T-helper 2 cell treated with Interferon-gamma antibody and Interleukin-4, amounts not matched to agents 5 μg/mL and 100 μg/mL, for 36 hours (primary cell): ENCODE measurements at regions not wholly inside any gene's neighbourhood (a gene's known extent, or its start where the extent isn't known, plus 50 kb on each side); places are given as distances from the start of the nearest gene placed in this dataset.

Experiments used
- DNase-seq: peaks from one replicate; pipeline ENCODE4 v3.0.0; 2021; ENCODE audit warnings: low spot score
- H3K27ac Mint-ChIP-seq: one replicate; pipeline ENCODE4 v1.8.0; 2021; ENCODE audit warnings: mild to moderate bottlenecking, mixed read lengths
- H3K27me3 Mint-ChIP-seq: one replicate; pipeline ENCODE4 v1.8.0; 2021; ENCODE audit warnings: low read depth, mixed read lengths
- H3K36me3 Mint-ChIP-seq: one replicate; pipeline ENCODE4 v1.8.0; 2021; ENCODE audit warnings: low read depth, mixed read lengths
- H3K4me1 Mint-ChIP-seq: one replicate; pipeline ENCODE4 v1.8.0; 2021; ENCODE audit warnings: low read depth, mixed read lengths
- H3K4me3 Mint-ChIP-seq: one replicate; pipeline ENCODE4 v1.8.0; 2022; ENCODE audit warnings: mild to moderate bottlenecking, moderate library complexity, mixed read lengths
- H3K9me3 Mint-ChIP-seq: one replicate; pipeline ENCODE4 v1.8.0; 2021; ENCODE audit warnings: mixed read lengths

DNA sequence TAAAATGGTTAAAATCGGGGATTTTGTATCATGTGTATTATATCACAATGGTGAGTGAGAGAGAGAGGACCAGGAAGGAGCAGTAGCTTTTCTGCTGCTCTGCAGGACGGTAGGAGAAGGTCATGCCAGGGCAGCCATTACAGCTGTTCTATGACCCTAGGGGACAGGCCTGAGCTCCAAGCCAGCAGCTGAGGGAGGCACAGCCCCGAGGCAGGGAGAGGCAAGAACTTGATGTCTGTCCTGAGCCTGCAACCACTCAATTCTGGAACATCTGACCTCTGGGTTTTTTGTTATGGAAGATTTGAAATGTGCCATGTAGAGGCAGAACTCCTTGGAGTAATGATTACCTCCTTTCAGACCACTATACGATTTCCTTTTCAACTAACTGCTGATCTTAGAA, 135.8 kb upstream of the SH3BP4 start:
- Mint-ChIP-seq H3K36me3 (no peaks in the 10 kb centered on the region), H3K4me1 (no peaks in the 10 kb centered on the region), H3K27ac (no peak overlapping the region), H3K9me3 (no peaks in the 10 kb centered on the region), H3K4me3 (no peak overlapping the region), H3K27me3 (peaks cover 3% of the 10 kb centered on the region)
- DNase-seq: no peak

DNA sequence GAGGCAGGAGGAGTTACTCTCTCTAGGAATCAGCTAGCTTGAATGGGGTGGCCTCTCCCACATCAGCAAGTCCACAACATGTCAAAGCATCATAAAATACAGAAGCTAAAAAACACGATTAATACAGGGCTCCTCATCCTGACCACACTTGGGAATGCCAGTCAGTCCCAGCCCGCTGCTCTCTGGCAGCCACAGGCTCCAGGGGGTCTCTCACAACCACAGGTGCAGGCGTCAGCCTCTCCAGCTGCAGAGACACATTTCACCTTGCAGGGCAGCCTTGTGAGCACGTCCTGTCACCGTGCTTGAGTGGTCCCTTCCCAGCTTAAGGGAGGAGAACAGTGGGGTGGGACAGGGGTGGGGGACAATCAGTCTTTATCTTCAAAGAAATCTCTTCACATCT, 137.4 kb upstream of the SH3BP4 start:
- Mint-ChIP-seq H3K9me3 (no peaks in the 10 kb centered on the region), H3K4me1 (no peaks in the 10 kb centered on the region), H3K36me3 (no peaks in the 10 kb centered on the region), H3K27ac (no peak overlapping the region), H3K27me3 (peaks cover 6% of the 10 kb centered on the region), H3K4me3 (no peak overlapping the region)
- no peak for DNase-seq

DNA sequence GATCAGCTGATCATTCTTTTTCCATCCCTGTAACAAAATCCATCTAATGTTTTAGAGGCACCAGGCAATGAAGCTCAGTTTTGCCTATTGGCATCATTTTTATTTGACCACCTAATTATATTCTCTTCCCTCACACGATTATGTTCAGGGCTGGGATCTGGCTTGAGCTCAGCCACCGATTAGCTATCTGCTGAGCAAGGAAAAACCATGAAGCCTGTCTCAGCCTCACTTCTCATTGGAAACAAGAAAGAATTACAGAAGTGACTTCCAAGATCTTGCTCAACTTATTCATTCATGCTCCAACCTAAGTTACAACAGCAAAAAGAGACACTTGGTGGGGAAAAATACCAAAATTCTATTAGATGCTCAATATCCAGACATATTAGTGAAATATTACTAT, 139.0 kb upstream of the SH3BP4 start:
- Mint-ChIP-seq H3K4me1 (no peaks in the 10 kb centered on the region), H3K36me3 (no peaks in the 10 kb centered on the region), H3K4me3 (no peak overlapping the region), H3K27ac (no peak overlapping the region), H3K27me3 (peaks cover 6% of the 10 kb centered on the region), H3K9me3 (no peaks in the 10 kb centered on the region)
- no peak for DNase-seq

DNA sequence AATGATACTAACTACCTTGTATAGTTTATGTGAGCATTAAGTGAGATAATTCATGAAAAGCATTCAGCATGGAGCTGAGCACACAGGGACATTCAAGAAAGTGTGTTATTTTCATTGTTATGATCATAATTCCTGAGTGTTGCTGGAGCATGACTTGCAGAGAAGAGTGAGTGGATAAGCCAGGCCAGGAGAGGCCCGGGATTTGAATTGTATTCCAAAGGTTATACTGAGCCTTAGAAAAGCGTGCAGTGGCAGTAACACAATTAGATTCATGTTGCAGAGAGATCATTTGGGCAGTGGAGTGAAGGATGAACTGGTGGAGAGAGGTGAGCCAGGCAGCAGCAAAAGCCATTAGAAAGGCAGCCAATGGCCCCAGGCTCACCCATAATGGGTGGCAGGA, 142.9 kb upstream of the SH3BP4 start:
- no peak overlapping the region for H3K27ac Mint-ChIP-seq

DNA sequence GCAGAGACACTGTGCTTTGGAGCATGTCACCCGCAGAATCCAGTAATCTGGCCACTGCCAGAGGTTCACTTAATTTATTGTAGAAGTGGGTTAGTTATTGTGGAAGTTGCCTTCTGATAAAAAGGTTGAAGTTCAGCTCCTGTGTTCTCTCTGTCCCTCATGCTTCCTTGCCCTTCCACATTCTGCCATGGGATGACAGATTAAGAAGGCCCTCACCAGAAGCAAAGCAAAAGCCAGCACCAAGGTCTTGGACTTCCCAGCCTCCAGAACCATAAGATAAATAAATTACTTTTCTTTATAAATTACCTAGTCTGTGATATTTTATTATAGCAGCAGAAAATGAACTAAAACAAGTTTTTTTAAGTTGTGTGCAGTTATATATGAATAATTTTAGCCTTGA, 145.0 kb upstream of the SH3BP4 start:
- Mint-ChIP-seq H3K4me1 (no peaks in the 10 kb centered on the region), H3K36me3 (no peaks in the 10 kb centered on the region), H3K27ac (no peak overlapping the region), H3K4me3 (no peak overlapping the region), H3K27me3 (peaks cover 10% of the 10 kb centered on the region), H3K9me3 (no peaks in the 10 kb centered on the region)
- DNase-seq: no peak

More for the DNA sequence above, 142.9 kb upstream of the SH3BP4 start:
- no peak for DNase-seq
- Mint-ChIP-seq H3K36me3 (no peaks in the 10 kb centered on the region), H3K4me3 (no peak overlapping the region), H3K27me3 (peaks cover 12% of the 10 kb centered on the region), H3K9me3 (no peaks in the 10 kb centered on the region), H3K4me1 (no peaks in the 10 kb centered on the region)

DNA sequence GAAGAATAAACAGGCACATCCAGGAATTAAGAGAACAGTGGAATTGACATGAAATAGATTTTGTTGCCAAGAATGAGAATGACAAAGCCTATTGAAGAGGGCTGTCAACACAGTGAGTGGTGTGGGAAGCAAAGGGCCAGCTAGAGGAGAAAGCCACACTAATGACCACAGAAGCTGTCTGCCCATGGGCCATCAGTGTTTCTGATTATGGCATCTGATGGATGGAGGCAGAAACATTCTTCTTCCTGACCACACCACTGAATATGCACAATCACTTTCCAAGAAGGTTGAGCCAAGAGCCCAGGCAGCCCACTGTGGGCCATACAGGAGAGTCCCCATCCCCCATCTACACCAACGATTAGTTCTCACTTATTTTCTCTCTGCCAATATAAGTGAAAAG, 146.0 kb upstream of the SH3BP4 start:
- DNase-seq: no peak
- no peaks in the 10 kb centered on the region for H3K4me1 Mint-ChIP-seq
- peaks cover 10% of the 10 kb centered on the region for H3K27me3 Mint-ChIP-seq
- no peaks in the 10 kb centered on the region for H3K9me3 Mint-ChIP-seq
- no peaks in the 10 kb centered on the region for H3K36me3 Mint-ChIP-seq
- H3K4me3 Mint-ChIP-seq: no peak overlapping the region
- H3K27ac Mint-ChIP-seq: no peak overlapping the region

DNA sequence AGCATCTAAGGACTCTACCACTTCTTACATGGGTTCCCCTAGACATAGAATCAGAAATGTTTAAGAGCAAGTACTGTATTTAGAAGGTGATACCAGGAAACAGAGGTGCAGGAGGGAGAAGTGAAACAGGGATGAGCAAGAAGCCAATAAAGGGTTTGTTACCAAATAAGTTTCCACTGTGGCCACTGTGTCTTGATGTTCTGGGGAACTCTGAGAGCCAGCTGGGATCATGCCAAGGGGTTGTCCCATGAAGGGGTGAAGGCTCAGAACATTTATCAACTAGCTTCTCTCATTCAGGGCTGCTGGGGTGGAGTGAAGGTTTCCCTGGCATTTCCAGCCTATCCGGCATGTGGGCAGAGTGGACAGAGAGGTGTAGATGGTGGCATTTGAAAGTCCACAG, 147.1 kb upstream of the SH3BP4 start:
- Mint-ChIP-seq H3K27me3 (peaks cover 6% of the 10 kb centered on the region), H3K4me3 (no peak overlapping the region), H3K36me3 (no peaks in the 10 kb centered on the region), H3K9me3 (no peaks in the 10 kb centered on the region), H3K27ac (no peak overlapping the region), H3K4me1 (no peaks in the 10 kb centered on the region)
- no peak for DNase-seq

DNA sequence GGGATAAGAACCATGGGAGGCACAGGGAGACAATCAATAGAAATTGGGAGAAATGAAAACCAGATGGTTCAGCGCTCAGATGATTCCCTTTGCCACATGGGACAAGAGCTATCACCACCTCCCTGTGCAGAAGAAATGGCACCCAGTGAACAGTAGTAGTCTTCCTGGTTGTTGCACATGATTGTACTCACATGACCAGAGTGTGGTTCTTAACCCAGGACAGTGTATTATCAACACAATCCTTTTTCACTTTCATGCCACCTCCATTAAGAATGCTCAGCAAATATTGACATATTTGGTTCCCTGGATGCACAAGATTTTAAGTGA, 149.0 kb upstream of the SH3BP4 start:
- Mint-ChIP-seq H3K4me1 (no peaks in the 10 kb centered on the region), H3K27ac (no peak overlapping the region), H3K9me3 (no peaks in the 10 kb centered on the region), H3K4me3 (no peak overlapping the region), H3K36me3 (no peaks in the 10 kb centered on the region), H3K27me3 (peaks cover 10% of the 10 kb centered on the region)
- DNase-seq: no peak

DNA sequence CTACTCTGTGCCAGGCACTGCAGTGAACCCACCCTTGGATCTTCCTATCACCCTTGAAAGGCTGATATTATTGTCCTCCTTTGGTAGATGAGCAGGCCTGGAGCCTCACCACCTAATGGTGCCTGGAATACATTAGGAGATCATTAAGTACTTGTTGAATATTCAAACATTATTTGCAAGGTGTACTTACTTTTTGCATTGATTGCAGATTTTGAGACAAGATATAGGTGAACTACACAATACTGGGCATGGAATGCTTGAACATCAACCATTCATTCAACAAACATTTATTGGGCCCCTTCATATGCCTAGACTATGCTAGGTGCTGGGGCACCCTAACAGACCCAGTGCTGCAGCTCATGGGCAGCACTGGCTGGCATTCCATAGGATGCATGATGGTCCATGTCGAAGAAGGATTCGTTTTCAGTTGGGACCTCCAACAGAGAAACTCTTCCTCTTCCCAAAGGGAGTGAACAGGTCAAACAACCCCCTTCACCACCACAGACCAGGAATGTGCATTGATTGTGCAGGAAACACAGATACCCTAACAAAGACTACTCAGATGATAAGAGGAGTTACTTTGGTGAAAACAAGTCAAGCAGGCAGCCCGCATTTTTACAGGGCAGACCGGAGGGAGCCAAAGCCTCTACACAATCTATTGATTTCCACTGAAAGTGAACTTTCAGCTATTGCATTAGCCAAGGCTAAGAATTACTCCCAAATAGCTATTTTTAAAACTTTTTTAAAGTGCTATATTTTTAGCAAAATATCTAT, 149.6 kb upstream of the SH3BP4 start:
- Mint-ChIP-seq H3K4me1 (no peaks in the 10 kb centered on the region), H3K9me3 (no peaks in the 10 kb centered on the region), H3K27ac (no peak overlapping the region), H3K4me3 (no peak overlapping the region), H3K27me3 (peaks cover 8% of the 10 kb centered on the region), H3K36me3 (no peaks in the 10 kb centered on the region)
- DNase-seq: no peak

DNA sequence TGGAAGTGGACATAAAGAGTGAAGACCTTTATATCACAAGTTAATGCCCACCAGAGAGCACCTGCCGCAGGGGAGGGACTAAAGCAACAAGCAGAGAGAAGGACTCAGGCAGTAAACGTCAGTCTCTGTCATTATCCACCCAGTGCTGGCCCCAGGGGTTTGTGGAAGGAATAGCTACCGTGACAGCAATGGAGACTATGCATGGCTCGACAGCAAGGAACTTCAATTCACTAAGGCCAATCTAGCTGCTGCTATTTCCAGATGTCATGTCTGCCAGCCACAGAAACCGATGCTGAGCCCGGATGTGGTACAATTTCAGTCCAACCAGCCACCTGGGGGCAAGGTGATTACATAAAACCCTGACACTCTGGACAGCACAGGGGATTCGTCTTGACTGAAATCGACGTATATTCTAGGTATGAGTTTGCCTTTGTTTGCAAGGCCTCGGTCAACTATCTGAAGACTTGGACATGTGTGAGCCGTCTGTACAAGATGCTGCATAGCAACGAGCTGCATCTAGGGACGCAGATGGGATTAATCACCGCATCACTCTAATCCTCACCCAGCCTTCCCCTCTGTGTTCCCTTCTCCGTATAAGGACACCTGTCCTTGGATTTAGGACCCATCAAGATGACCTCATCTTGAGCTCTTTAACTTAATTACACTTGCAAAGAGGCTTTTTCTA, 154.1 kb upstream of the SH3BP4 start:
- Mint-ChIP-seq H3K9me3 (no peaks in the 10 kb centered on the region), H3K27ac (no peak overlapping the region), H3K27me3 (peaks cover 4% of the 10 kb centered on the region), H3K36me3 (no peaks in the 10 kb centered on the region), H3K4me3 (no peak overlapping the region), H3K4me1 (no peaks in the 10 kb centered on the region)
- no peak for DNase-seq

DNA sequence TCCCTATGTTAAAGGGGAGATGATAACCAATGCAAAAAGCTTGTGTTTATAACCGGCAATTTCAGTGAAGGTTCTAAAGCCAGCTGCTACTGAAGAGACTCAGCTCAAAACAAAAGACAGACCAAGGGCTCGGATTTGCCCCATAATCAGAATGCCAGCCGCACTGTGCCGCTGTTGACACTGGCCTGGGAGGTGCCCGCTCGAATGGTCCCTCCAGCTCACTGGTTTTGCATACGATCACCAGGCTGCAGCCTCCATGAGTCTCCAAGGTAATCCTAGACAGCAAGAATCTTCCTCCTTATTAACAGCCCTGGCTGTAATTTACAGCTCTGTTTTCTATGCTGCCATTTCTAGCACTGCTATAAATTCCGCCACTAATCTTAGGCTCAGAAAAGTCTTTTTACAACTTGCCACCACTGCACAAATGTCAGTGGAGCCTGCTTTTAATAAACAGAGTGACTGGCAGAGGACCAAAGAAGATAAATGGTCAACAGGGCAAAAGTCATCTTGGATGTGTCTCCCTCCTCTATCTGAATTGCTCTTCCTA, 155.7 kb upstream of the SH3BP4 start:
- Mint-ChIP-seq H3K36me3 (no peaks in the 10 kb centered on the region), H3K9me3 (no peaks in the 10 kb centered on the region), H3K4me3 (no peak overlapping the region), H3K27ac (no peak overlapping the region), H3K4me1 (no peaks in the 10 kb centered on the region), H3K27me3 (peaks cover 4% of the 10 kb centered on the region)
- no peak for DNase-seq

DNA sequence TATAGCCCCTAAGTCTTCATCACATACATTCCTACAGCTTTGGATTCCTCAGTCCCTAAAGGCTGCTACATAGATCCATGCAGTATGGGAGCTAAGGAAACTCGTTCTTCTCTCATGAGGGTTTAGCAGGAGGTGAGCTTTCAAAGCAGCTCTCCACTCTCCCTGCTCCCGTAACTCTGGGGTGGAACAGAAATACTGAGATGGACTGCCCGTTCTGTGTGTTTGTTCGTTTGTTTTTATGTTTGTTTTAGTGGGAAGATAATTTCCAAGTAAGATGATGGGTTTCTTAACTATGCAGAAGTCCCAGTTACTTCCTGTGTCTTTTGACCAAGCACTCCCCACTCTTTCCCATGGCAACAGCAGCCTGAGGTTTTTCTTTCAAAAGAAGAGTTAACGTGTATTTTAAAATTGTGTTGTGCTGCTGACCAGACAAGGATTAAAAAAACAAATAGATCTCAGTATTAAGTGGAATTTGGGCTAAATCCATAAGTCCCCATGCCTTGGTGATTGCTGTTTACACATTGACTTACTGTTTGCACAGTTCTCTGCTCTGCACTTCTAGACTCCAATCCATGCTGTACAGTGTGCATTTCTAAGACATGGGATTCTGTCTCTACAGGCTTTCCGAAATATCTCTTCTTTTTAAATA, 156.4 kb upstream of the SH3BP4 start:
- Mint-ChIP-seq H3K27me3 (peaks cover 4% of the 10 kb centered on the region), H3K27ac (no peak overlapping the region), H3K9me3 (no peaks in the 10 kb centered on the region), H3K4me3 (no peak overlapping the region), H3K36me3 (no peaks in the 10 kb centered on the region), H3K4me1 (no peaks in the 10 kb centered on the region)
- no peak for DNase-seq

DNA sequence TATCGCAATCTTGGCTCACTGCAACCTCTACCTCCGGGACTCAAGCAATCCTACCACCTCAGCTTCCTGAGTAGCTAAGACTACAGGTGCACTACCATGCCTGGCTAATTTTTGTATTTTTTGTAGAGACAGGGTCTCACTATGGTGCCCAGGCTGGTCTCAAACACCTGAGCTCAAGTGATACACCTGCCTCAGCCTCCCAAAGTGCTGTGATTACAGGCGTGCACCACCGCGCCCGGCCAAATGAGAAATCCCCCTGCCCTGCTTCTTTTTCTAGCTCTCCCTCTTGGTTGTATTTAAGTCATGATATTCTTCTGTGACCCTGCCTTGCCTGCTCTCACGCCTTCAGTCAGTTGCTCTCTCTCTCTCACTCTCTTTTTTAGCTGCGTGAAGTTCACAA, 157.0 kb upstream of the SH3BP4 start:
- Mint-ChIP-seq H3K9me3 (no peaks in the 10 kb centered on the region), H3K36me3 (no peaks in the 10 kb centered on the region), H3K27ac (no peak overlapping the region)

DNA sequence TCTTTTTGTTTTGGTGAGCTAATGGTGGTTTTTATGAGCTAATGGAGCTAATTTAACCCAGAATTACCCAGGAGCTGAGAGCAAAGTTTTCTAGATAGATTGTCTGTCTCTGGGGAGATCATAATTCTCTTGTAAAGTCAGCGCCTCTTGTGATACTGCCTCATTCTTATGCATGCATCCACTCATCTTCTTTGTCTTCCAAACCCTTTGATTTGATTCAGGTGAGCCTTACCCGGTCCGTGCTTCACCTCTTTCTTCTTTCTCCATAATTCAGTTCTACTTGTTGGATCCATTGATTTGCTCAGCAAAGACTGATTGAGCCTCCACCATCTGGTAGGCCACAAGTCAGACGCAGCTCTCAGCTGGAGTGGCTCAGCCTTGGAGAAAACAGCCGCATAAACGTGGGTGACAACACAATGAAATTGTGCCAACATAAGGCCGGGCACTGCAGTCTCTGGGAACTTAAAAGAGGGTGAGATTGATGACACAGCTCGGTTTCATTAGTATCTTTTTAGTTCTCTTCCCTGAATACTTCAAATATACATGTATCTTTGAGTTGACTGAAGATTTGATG, 158.5 kb upstream of the SH3BP4 start:
- Mint-ChIP-seq H3K36me3 (no peaks in the 10 kb centered on the region), H3K4me1 (no peaks in the 10 kb centered on the region), H3K27me3 (peaks cover 3% of the 10 kb centered on the region), H3K4me3 (no peak overlapping the region), H3K27ac (no peak overlapping the region), H3K9me3 (no peaks in the 10 kb centered on the region)
- no peak for DNase-seq

More for the DNA sequence above, 157.0 kb upstream of the SH3BP4 start:
- H3K4me3 Mint-ChIP-seq: no peak overlapping the region
- peaks cover 4% of the 10 kb centered on the region for H3K27me3 Mint-ChIP-seq
- no peak for DNase-seq
- no peaks in the 10 kb centered on the region for H3K4me1 Mint-ChIP-seq
